Upper lobe of left lung (tissue), 4 donors: ENCODE measurements at regions not wholly inside any gene's neighbourhood (a gene's known extent, or its start where the extent isn't known, plus 50 kb on each side); places are given as distances from the start of the nearest gene placed in this dataset.

Experiments
- EP300 ChIP-seq, 4 donors: sonication (generic); formaldehyde crosslinking; IDR thresholded peaks; one replicate each; pipeline ENCODE4 v1.5.1; 2017; ENCODE audit warnings: antibody characterized with exemption in 4 of 4, control low read depth in 2 of 4
- POLR2A ChIP-seq, 4 donors: fragments of 450-650 bp; IDR thresholded peaks; one replicate each; pipeline ENCODE4 v1.5.1; 2016 to 2017; ENCODE audit warnings: antibody characterized with exemption in 4 of 4, mild to moderate bottlenecking in 2 of 4
- TF ChIP-seq, protein P1 (sequence below), 6 experiments: fragments of 450-650 bp in 4 of 6; fragments of 200-600 bp in 2 of 6; sonication (generic) in 2 of 6; IDR thresholded peaks; one replicate each; pipeline ENCODE4 v1.5.1; 2016 to 2019; ENCODE audit warnings: antibody characterized with exemption in 6 of 6

DNA sequence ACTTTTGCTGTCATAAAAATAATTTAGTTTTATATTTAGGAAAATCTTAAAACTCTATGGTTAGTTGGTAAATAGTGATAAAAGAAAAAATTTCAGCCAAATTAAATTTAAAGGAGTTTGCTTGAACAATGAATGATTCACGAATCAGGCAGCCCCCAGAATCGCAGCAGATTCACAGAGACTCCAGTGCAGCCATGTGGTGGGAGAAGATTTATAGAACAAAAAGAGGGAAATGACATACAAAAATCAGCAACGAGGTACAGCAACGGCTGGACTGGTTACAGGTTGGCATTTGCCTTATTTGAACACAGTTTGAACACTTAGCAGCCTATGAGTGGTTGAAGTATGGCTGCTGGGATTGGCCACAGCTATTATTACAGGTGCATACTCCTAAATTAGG lies 96.4 kb upstream of the MYCBP2 start:
- TF ChIP-seq POLR2A (IDR thresholded peaks at IDR 0.05): no peak
- no peak for TF ChIP-seq EP300 (IDR thresholded peaks at IDR 0.05)
- TF ChIP-seq, protein P1, sequence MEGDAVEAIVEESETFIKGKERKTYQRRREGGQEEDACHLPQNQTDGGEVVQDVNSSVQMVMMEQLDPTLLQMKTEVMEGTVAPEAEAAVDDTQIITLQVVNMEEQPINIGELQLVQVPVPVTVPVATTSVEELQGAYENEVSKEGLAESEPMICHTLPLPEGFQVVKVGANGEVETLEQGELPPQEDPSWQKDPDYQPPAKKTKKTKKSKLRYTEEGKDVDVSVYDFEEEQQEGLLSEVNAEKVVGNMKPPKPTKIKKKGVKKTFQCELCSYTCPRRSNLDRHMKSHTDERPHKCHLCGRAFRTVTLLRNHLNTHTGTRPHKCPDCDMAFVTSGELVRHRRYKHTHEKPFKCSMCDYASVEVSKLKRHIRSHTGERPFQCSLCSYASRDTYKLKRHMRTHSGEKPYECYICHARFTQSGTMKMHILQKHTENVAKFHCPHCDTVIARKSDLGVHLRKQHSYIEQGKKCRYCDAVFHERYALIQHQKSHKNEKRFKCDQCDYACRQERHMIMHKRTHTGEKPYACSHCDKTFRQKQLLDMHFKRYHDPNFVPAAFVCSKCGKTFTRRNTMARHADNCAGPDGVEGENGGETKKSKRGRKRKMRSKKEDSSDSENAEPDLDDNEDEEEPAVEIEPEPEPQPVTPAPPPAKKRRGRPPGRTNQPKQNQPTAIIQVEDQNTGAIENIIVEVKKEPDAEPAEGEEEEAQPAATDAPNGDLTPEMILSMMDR (IDR thresholded peaks at IDR 0.05): no peak
